GM19395 (cell line): ENCODE measurements at regions not wholly inside any gene's neighbourhood (a gene's known extent, or its start where the extent isn't known, plus 50 kb on each side); places are given as distances from the start of the nearest gene placed in this dataset.
"Not testable (repeated sequence)": the region's sequence is repeated elsewhere in the genome, so short reads cannot be mapped to it uniquely, and the experiment has no call there.

Experiments
- ATAC-seq: cut with Tn5 transposase; IDR thresholded peaks from one replicate; pipeline ENCODE4 v1.9.1; 2021; ENCODE audit warnings: mild to moderate bottlenecking, moderate library complexity; ENCODE audit not compliant: unreplicated experiment

GRCh38 chr14:25699981-25700380 lies 650.0 kb upstream of the STXBP6 start:
- ATAC-seq = no peak

- ATAC-seq = no peak
Measured at GRCh38 chr14:25698111-25698510, 648.2 kb upstream of the STXBP6 start.

- ATAC-seq = no peak
Measured at GRCh38 chr14:25696176-25696575, 646.2 kb upstream of the STXBP6 start.

GRCh38 chr14:25685004-25685403 lies 635.1 kb upstream of the STXBP6 start:
- ATAC-seq = no peak

- no peak for ATAC-seq
Measured at GRCh38 chr14:25680934-25681333, 631.0 kb upstream of the STXBP6 start.

GRCh38 chr14:25680511-25680910 lies 630.6 kb upstream of the STXBP6 start:
- ATAC-seq = not testable (repeated sequence)

- no peak for ATAC-seq
Measured at GRCh38 chr14:25677111-25677510, 627.2 kb upstream of the STXBP6 start.

GRCh38 chr14:25667387-25667786 lies 617.4 kb upstream of the STXBP6 start:
- no peak for ATAC-seq

- no peak for ATAC-seq
Measured at GRCh38 chr14:25666877-25667276, 616.9 kb upstream of the STXBP6 start.

- no peak for ATAC-seq
Measured at GRCh38 chr14:25658988-25659387, 609.0 kb upstream of the STXBP6 start.

GRCh38 chr14:25630447-25630846 lies 580.5 kb upstream of the STXBP6 start:
- ATAC-seq = no peak

GRCh38 chr14:25628978-25629377 lies 579.0 kb upstream of the STXBP6 start:
- no peak for ATAC-seq

GRCh38 chr14:25628390-25628789 lies 578.4 kb upstream of the STXBP6 start:
- no peak for ATAC-seq

- ATAC-seq = no peak
Measured at GRCh38 chr14:25626986-25627385, 577.0 kb upstream of the STXBP6 start.

- no peak for ATAC-seq
Measured at GRCh38 chr14:25622763-25623162, 572.8 kb upstream of the STXBP6 start.

- no peak for ATAC-seq
Measured at GRCh38 chr14:25620515-25620914, 570.6 kb upstream of the STXBP6 start.

- ATAC-seq = no peak
Measured at GRCh38 chr14:25615174-25615573, 565.2 kb upstream of the STXBP6 start.

GRCh38 chr14:25607192-25607591 lies 557.2 kb upstream of the STXBP6 start:
- no peak for ATAC-seq

GRCh38 chr14:25602106-25602505 lies 552.2 kb upstream of the STXBP6 start:
- ATAC-seq = no peak

- no peak for ATAC-seq
Measured at GRCh38 chr14:25588751-25589150, 538.8 kb upstream of the STXBP6 start.

GRCh38 chr14:25574628-25575325 lies 524.8 kb upstream of the STXBP6 start:
- no peak for ATAC-seq

GRCh38 chr14:25570483-25570882 lies 520.5 kb upstream of the STXBP6 start:
- no peak for ATAC-seq

- ATAC-seq = no peak
Measured at GRCh38 chr14:25557466-25557865, 507.5 kb upstream of the STXBP6 start.
